ENCODE measurements at regions not wholly inside any gene's neighbourhood (a gene's known extent, or its start where the extent isn't known, plus 50 kb on each side); places are given as distances from the start of the nearest gene placed in this dataset.
"Not testable (repeated sequence)": the region's sequence is repeated elsewhere in the genome, so short reads cannot be mapped to it uniquely, and the experiment has no call there.

- DNase-seq = no peak
Measured at GRCh38 chr16:79402920-79403319, 197.6 kb downstream of the MAF start.

GRCh38 chr16:79402356-79402755 is 198.2 kb downstream of the MAF start:
- DNase-seq = no peak

- no peak for DNase-seq
Measured at GRCh38 chr16:79401782-79402181, 198.8 kb downstream of the MAF start.

- DNase-seq = no peak
Measured at GRCh38 chr16:79401157-79401556, 199.4 kb downstream of the MAF start.

- DNase-seq = no peak
Measured at GRCh38 chr16:79400462-79401149, 199.9 kb downstream of the MAF start.

GRCh38 chr16:79395591-79395990 is 204.9 kb downstream of the MAF start:
- no peak for DNase-seq

GRCh38 chr16:79394206-79394605 is 206.3 kb downstream of the MAF start:
- DNase-seq = no peak

GRCh38 chr16:79393564-79393963 is 207.0 kb downstream of the MAF start:
- DNase-seq = no peak

GRCh38 chr16:79393127-79393526 is 207.4 kb downstream of the MAF start:
- no peak for DNase-seq

- DNase-seq = no peak
Measured at GRCh38 chr16:79392081-79392480, 208.5 kb downstream of the MAF start.

GRCh38 chr16:79391395-79391794 is 209.1 kb downstream of the MAF start:
- DNase-seq = no peak

GRCh38 chr16:79390481-79391051 is 210.0 kb downstream of the MAF start:
- DNase-seq = no peak

- no peak for DNase-seq
Measured at GRCh38 chr16:79388396-79388795, 212.1 kb downstream of the MAF start.

- no peak for DNase-seq
Measured at GRCh38 chr16:79386299-79386698, 214.2 kb downstream of the MAF start.

- DNase-seq = peak; percentile 35 to 45
Measured at GRCh38 chr16:79381603-79382042, 218.9 kb downstream of the MAF start.

- peak; percentile 32 to 73 for DNase-seq
Measured at GRCh38 chr16:79380995-79381602, 219.4 kb downstream of the MAF start.

- no peak for DNase-seq
Measured at GRCh38 chr16:79379095-79379494, 221.4 kb downstream of the MAF start.

- DNase-seq = not testable (repeated sequence)
Measured at GRCh38 chr16:79377082-79377481, 223.5 kb downstream of the MAF start.

GRCh38 chr16:79375351-79375750 is 225.2 kb downstream of the MAF start:
- no peak for DNase-seq

GRCh38 chr16:79372503-79373184 is 227.9 kb downstream of the MAF start:
- DNase-seq = peak; percentile 37 to 66

- DNase-seq = peak; percentile 25 to 65
Measured at GRCh38 chr16:79370736-79371135, 229.8 kb downstream of the MAF start.

- DNase-seq = no peak
Measured at GRCh38 chr16:79369796-79370195, 230.7 kb downstream of the MAF start.

GRCh38 chr16:79367822-79368221 is 232.7 kb downstream of the MAF start:
- no peak for DNase-seq

- DNase-seq = no peak
Measured at GRCh38 chr16:79366635-79367034, 233.9 kb downstream of the MAF start.

All from CD4-positive, alpha-beta T cell treated with Interleukin-4 for 1 hour (primary cell).